Limb (tissue), 2 donors: ENCODE measurements at regions not wholly inside any gene's neighbourhood (a gene's known extent, or its start where the extent isn't known, plus 50 kb on each side); places are given as distances from the start of the nearest gene placed in this dataset.

Experiments
- DNase-seq, 2 donors: peaks; one replicate each; pipeline ENCODE4 v3.0.0-alpha.2; 2016; ENCODE audit errors: extremely low spot score in 2 of 2

GRCh38 chr3:182568876-182569275, 224.4 kb upstream of the ATP11B start:
- DNase-seq = peak; percentile 12 to 40

GRCh38 chr3:182570946-182571594, 222.2 kb upstream of the ATP11B start:
- peak in 1 of 2 donors; percentile 20 for DNase-seq

- DNase-seq = no peak
Measured at GRCh38 chr3:182575941-182576340, 217.4 kb upstream of the ATP11B start.

- DNase-seq = no peak
Measured at GRCh38 chr3:182583545-182583944, 209.8 kb upstream of the ATP11B start.

GRCh38 chr3:182585532-182586150, 207.7 kb upstream of the ATP11B start:
- DNase-seq = no peak

GRCh38 chr3:182592747-182593146, 200.6 kb upstream of the ATP11B start:
- DNase-seq = no peak

GRCh38 chr3:182596676-182597410, 196.5 kb upstream of the ATP11B start:
- DNase-seq = no peak

- DNase-seq = no peak
Measured at GRCh38 chr3:182597621-182598041, 195.7 kb upstream of the ATP11B start.

GRCh38 chr3:182601597-182601996, 191.7 kb upstream of the ATP11B start:
- DNase-seq = no peak

GRCh38 chr3:182603501-182603900, 189.8 kb upstream of the ATP11B start:
- DNase-seq = no peak

- DNase-seq = no peak
Measured at GRCh38 chr3:182605882-182606611, 187.3 kb upstream of the ATP11B start.

- DNase-seq = no peak
Measured at GRCh38 chr3:182606905-182607504, 186.3 kb upstream of the ATP11B start.

- peak; percentile 45 to 58 for DNase-seq
Measured at GRCh38 chr3:182608832-182609231, 184.5 kb upstream of the ATP11B start.

GRCh38 chr3:182609575-182610156, 183.6 kb upstream of the ATP11B start:
- DNase-seq = no peak

GRCh38 chr3:182612332-182612731, 181.0 kb upstream of the ATP11B start:
- no peak for DNase-seq

- no peak for DNase-seq
Measured at GRCh38 chr3:182617500-182617899, 175.8 kb upstream of the ATP11B start.

GRCh38 chr3:182618085-182618732, 175.1 kb upstream of the ATP11B start:
- peak in 1 of 2 donors; percentile 65 for DNase-seq

GRCh38 chr3:182618981-182619591, 174.2 kb upstream of the ATP11B start:
- DNase-seq = no peak

- no peak for DNase-seq
Measured at GRCh38 chr3:182620723-182621434, 172.4 kb upstream of the ATP11B start.
